A673 (cell line): ENCODE measurements at regions not wholly inside any gene's neighbourhood (a gene's known extent, or its start where the extent isn't known, plus 50 kb on each side); places are given as distances from the start of the nearest gene placed in this dataset.

ENCODE experiments used
- EZH2 ChIP-seq: fragments of 200-600 bp; sonication (generic); IDR thresholded peaks from 2 replicates; pipeline ENCODE4 v1.6.1; 2017; ENCODE audit warnings: borderline replicate concordance, low read depth, mild to moderate bottlenecking, mixed read lengths, antibody characterized with exemption, low read length; ENCODE audit not compliant: poor library complexity, severe bottlenecking
- TF ChIP-seq, protein P1 (sequence below): fragments of 300-800, 200-600 bp; sonication (generic); conservative IDR thresholded peaks from 2 replicates; pipeline ENCODE4 v1.5.1; 2017; ENCODE audit warnings: low read depth, mild to moderate bottlenecking, antibody characterized with exemption, low read length, moderate library complexity, mixed read lengths

DNA sequence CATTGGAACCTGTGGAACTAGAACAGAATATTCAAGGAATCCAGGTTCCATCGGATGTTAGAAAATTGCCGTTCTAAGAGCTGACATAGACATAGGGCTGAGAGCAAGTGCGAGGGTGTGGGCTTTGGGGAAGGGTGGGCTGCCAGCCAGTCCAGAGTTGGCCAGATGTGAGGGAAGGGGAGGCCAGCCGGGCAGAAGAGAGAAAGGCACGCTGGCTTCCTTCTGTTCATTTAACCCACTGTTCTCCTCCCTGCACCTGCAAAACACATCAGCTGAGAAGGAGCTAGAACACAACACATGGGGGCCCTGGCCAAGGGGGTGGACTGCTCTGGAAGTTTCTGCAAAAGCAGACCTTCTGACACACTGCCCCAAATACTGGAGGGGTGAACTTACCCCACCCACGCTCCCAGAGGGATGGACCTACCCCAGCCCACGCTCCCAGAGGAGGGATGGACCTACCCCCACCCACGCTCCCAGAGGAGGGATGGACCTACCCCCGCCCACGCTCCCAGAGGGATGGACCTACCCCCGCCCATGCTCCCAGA, 98.0 kb downstream of the SHANK2 start:
- TF ChIP-seq, protein P1, sequence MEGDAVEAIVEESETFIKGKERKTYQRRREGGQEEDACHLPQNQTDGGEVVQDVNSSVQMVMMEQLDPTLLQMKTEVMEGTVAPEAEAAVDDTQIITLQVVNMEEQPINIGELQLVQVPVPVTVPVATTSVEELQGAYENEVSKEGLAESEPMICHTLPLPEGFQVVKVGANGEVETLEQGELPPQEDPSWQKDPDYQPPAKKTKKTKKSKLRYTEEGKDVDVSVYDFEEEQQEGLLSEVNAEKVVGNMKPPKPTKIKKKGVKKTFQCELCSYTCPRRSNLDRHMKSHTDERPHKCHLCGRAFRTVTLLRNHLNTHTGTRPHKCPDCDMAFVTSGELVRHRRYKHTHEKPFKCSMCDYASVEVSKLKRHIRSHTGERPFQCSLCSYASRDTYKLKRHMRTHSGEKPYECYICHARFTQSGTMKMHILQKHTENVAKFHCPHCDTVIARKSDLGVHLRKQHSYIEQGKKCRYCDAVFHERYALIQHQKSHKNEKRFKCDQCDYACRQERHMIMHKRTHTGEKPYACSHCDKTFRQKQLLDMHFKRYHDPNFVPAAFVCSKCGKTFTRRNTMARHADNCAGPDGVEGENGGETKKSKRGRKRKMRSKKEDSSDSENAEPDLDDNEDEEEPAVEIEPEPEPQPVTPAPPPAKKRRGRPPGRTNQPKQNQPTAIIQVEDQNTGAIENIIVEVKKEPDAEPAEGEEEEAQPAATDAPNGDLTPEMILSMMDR: no peak
- TF ChIP-seq EZH2: no peak
